DMS153 treated with DMSO at 0.1 percent for 48 hours (cell line): ENCODE measurements at regions not wholly inside any gene's neighbourhood (a gene's known extent, or its start where the extent isn't known, plus 50 kb on each side); places are given as distances from the start of the nearest gene placed in this dataset.

Source experiments
- DNase-seq: peaks from one replicate; lab custom pipeline; 2025; ENCODE audit not compliant: unreplicated experiment; lab: John Stamatoyannopoulos, UW

GRCh38 chr1:87265786-87266185 lies 62.9 kb upstream of the LMO4 start:
- DNase-seq, result no peak

GRCh38 chr1:87268111-87268510 lies 60.6 kb upstream of the LMO4 start:
- DNase-seq, result no peak

- no peak for DNase-seq
Measured at GRCh38 chr1:87269921-87270320, 58.8 kb upstream of the LMO4 start.

- no peak for DNase-seq
Measured at GRCh38 chr1:87273291-87273690, 55.4 kb upstream of the LMO4 start.

GRCh38 chr1:87274851-87275250 lies 53.8 kb upstream of the LMO4 start:
- no peak for DNase-seq

GRCh38 chr1:87278825-87279535 lies 49.7 kb upstream of the LMO4 start:
- DNase-seq, result no peak
